Stimulated activated CD8-positive, alpha-beta memory T cell treated with anti-CD3 and anti-CD28 coated beads, Interleukin-12 subunit alpha, Interleukin-12 subunit beta, amount 100 ng/mL, for 1 hour (primary cell): ENCODE measurements at regions not wholly inside any gene's neighbourhood (a gene's known extent, or its start where the extent isn't known, plus 50 kb on each side); places are given as distances from the start of the nearest gene placed in this dataset.

Experiments
- DNase-seq: peaks from one replicate; pipeline ENCODE4 v3.0.0-alpha.2; 2020; ENCODE audit warnings: low read depth

DNA sequence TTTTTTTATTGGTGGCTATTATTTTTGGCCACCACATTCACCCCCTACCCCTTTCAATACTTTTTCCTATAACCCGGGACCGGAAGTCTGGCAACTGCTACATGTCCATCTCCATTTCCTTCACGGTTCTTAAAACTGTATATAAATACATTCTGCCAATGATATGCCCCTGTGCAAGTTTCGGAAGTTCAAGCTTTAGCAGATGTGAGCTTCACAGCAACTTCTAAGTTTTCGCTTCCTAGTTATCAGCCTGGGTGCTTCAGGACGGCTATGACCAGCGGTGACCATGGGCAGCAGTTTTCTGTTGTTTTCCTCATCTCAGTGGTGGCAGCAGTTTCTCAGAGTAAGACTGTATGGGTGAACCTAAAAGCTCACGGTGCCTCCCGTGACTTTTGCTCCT is 153.5 kb upstream of the NFE2L3 start:
- no peak for DNase-seq

DNA sequence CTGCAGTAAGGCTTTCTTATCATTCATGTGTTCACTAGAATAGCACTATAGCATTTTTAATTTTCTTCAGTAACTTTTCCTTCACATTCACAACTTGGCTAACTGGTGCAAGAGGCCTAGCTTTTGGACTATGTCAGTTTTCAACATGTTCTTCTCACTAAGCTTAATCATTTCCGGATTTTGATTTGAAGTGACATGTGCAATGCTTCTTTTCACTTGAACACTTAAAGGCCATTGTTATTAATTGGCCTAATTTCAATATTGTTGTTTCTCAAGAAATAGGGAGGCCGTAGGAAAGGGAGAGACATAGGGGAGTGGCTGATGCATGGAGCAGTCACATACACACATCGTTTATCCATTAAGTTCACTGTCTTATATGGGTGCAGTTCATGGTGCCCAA is 151.2 kb upstream of the NFE2L3 start:
- no peak for DNase-seq

DNA sequence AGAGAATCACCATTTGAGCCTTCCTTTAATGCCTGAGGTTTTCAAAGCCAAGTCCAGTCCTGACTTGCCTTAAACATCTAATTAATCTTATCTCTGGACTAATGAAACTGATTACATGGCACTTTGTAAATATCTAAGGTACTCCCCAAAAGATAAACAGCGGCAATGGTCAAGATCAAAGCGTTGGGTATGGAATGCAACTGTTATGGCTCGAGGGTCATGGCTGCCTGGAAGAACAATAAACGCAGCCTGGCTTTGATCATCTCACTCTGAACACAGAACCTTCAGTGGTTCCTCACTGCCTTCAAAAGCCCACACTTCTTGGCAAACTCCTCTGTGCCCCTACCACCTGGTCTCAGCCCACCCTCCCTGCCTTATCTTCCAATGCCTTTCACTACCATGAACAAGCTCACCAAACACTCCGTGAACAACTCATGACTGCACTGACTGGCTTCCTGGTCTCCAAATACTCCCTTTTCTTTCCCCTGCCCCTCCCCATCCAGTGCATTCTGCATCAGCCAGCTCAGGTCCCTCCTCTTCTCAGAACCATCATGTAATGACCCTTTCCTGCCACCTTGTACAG is 150.2 kb upstream of the NFE2L3 start:
- DNase-seq, result no peak

DNA sequence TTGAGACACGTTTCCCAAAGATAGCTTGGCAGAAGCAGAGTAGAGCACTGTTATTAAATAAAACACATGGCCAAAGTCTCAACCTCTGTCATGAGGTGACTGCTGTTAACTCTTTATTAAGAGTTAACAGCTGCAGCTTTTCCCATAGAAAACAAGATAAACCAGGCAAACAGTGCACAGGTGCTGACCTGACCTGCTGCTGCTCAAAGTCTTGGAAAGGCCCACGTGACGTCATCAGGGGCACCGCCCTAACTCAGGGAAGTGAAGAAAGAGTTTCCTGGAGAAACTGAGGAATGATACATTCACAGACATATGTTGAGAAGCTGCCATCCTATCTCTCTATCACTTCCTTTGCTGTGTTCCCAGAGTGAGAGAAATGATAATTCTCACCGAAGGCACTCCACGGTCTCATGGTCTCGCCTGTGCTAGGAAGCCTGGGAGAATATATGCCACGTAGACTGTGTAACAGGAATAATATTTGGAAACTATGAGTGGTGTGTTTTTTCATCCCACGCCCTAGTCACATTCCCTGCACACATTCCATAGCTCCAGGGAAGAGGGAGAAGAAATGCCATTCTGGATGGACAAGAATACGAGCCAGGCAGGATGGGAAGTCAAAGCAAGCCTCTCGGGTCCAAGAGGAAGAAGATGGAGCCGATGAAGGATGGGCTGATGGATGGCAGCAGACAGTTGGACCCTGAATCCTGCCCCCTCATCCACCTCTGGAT is 146.2 kb upstream of the NFE2L3 start:
- no peak for DNase-seq

DNA sequence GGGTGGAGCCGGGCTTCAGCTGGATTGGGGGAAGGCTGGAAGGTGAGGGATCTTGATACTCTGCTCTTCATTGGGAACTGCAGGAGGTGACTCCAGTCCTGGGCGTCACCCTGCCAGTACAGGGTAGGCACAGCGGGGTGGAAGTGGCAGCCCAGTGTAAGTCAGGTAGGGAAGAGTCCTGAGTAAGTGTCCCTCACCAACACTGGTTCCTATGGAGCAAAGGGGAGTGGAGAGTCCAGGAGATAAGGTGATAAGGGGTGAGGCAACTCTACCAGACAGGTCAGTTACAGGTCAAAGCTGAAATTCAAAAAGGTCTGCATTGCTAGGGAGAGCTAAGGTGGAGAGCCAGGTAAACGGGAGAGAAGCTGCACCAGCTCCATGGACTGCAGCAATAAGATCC is 145.6 kb upstream of the NFE2L3 start:
- DNase-seq, result no peak

DNA sequence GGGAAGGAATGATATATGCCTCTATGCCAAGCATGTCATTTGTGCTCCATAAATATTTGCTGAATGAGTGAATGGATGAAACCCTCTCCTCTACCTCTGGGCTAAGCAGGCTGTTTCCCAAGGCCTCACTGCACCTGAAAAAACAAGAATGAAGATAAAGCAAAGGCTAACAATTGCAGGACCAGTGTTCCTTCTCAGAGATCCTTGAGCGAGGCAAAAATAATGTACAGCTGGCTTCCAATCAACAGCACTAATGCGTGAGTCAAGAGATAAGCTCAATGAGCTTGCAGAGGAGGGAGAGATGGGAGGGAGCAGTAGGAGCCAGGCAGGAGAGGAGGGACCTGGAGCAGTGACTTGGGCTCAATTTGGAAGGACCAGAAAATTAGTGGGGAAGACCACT is 144.5 kb upstream of the NFE2L3 start:
- DNase-seq, result no peak

DNA sequence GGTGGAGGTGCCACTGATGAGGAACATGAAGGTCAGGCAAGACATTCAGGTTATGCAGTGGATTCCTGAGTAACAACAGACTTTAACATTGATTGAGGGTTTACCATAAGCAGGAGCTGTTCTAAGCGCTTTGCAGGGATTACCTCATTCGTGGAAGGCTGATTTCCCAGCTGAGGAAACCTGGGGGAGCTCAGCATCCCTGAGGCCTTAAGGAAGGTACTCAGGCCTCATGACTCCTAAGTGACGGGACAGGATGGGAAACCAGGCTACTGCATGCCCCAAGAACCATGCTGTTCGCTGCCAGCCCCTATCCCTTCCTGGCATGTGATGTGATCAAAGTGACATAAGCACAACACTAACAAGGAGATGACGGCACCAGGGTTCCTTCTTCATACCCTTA is 143.6 kb upstream of the NFE2L3 start:
- DNase-seq, result no peak

DNA sequence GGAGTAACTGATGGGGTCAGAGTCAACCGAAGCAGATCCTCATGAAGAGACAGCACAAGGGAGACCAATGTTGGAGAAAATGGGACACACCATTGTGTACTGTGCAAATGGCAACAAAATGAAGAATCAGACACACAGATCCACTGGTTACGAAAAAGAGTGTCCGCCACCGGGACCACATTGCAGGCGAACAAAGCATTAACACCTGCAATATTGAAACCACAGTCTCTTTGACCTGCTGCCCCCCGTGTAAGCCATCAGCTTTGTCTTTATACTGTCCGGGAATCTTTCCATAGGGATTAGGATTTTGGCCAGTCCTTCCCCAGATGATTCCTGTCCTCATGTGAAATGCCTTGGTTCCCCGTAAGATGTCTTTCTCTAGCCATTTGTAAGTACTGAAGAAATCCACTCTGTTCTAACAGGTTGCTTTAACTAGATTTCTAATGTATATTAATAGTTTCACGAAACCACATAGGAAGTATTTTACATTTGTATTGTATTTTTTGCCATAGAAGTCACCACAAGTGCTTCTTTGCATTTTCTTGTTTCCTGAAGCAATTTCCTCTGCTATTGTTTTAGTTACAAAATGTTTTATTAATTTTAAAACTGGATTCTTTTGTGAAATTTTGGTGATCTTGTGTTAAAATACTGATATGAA is 140.8 kb upstream of the NFE2L3 start:
- no peak for DNase-seq

DNA sequence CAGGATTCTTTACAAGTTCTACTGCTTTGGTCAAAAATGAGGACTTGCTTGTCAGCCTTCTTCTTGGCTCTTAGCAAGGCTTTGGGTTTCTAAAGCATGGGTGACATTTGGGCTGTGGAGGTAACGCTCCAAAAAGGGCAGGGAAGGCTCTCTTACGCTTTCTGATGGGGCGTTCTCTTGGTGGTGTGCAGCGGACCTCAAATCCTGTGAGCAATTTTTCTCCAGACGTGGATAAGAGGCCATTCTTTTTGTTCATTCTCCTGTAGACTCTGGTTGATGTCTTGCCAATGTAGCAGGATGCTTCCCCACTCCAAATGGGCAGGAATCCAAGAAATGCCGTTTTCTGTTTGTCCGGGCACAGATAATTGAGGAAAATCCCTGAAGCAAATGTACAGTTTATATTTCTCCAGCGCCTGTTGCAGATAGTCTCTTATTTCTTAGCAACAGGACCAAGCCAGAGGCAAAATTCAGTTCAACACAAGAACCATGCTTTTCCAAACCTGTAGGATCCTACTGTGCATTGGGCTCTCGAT is 138.4 kb upstream of the NFE2L3 start:
- no peak for DNase-seq

DNA sequence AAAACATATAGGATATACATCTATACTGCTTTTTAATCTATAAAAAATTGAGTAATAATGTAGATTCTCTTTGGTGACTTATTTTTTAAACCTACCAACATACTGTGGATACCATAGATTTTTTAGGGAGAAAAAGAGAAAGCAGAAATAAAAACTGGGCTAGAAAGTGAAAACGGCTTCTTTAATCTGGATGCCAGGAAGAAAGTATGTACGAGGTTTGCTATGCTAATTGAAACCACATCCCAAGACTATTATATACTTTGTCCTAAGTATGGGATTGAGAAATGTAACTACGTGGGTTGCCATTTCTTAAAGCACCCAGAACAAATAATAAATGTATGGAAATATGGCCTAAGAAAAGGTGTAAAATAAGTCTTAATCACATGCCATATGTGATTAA is 129.0 kb upstream of the NFE2L3 start:
- DNase-seq, result no peak

DNA sequence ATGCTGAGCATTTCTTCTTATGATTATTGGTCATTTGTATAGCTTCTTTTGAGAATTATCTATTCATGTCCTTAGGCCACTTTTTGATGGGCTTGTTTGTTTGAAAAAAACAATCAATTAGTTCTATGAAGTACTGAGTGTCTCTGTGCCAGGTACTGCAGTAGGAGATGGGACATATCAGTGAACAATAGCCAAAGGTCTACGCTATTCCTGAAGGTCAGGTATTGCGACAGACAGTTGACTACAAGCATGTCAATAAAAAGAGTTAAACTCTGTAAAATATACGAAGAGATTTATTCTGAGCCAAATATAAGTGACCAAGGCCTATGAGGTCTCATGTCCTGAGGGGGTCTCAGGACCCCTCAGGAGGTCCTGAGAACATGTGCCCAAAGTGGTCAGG is 122.1 kb upstream of the NFE2L3 start:
- DNase-seq, result no peak

DNA sequence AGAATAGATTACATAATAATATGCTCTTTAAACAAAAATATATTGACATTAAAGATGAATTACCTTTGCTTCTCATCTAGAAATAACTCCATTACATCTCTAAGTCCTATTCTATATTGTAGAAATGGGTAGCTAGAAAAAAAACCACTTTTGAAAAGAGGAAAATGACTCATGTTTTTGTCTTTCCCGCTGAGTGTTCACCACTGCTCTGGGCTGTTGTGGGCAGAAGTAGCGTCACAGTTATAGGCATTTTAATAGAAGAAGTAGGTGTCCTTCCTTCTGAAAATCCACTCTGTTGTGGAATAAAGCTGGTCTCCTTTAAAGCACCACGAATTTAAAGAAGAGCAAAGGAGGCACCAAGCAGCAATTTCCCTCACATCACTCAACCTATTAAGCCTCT is 117.6 kb upstream of the NFE2L3 start:
- DNase-seq, result no peak

DNA sequence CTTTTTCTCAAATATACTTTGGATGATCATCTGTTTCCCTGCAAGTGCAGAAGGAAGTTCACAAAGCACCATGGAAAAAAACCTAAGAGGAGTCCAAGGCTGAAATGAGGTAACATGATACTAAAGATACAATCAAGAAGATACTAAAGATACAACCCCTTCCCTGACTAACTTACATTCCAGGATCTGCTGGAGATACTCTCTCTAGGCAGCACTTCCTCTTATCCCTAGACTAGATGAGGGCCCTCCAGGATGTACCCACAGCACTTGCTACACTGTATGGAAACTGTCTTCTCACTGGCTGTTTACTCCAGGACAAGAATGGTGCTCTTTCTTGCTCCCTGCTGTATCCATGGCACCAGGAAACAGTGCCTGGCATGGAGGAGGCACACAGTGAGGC is 116.4 kb upstream of the NFE2L3 start:
- DNase-seq, result no peak

DNA sequence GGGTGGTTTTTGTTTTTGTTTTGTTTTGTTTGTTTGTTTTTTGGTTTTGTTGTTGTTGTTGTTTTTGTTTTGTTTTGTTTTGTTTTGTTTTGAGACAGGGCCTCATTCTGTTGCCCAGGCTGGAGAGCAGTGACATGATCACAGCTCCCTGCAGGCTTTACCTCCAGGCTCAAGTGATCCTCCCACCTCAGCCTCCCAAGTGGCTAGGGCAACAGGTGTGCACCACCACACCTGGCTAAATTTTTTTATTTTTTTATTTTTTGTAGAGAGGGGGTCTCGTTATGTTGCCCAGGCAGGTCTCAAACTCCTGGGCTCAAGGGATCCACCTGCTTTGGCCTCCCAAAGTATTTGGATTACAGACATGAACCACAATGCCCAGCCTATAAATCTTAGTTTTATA is 115.9 kb upstream of the NFE2L3 start:
- DNase-seq, result no peak

DNA sequence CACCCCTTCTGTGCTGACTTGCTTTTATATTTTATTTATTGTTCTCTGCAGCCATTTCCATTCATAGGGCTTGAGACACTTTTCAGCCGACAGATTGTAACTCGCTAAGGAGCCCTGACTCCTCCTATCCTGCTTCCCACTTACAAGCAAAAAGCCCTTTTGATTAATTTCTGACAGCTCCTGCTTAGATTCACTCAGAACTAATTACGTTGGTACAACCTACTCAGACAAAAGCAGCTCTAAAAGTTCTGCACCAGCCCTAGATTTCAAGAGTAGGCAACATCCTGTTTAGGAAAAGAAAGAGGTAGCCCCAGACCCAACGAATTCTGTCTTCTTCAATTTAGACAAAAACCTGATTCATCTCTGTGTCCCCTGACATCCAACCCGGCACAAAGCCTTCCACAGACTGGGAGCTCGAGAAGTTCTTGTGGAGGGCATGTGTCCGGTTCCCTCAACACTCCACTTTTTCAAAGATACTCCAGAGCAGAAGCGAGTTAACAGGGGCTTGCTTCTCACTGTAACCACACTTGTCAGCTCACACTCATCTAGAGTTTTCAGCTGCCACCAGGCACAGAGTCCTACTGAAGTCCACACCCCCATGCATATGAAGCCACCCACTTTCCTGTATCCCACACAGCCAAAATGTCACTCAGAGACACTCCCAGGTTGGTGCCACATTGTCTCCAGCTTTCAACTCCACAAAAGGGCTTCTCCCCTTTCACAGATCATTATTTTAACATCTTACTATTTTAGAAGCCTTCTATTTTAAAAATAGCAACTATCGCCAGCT is 113.6 kb upstream of the NFE2L3 start:
- no peak for DNase-seq

DNA sequence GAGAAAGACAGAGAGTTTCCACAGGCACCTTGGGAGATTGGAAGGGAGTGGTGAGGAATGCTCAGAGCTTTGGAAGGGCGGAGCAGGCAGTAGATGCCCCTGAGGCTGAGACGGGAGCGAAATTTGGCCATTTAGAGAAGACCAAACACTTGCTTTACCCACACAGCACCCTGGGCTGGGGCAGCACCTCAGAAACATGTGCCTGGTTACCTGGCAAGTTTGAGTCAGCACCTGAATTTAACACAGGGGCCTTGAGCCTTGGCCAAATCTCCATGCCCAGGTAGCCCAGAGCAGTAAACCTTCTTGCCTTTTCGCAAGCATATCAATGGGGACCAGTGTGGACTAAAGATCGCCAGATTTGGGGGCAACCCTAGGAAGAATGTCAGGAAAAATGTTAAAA is 111.9 kb upstream of the NFE2L3 start:
- no peak for DNase-seq

DNA sequence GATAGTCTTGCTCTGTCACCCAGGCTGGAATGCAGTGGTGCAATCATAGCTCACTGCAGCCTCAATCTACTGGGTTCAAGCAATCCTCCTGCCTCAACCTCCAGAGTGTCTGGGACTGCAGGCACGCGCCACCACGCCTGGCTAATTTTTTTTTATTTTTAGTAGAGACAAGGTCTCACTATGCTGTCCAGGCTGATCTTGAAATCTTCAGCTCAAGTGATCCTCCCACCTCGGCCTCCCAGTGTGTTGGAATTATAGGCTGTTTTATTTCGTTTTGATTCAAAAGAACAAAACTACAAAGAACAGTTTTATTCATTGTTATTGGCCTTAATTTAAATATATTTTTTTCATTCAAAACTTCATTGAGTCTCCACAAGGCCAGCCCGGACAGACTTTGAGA is 109.8 kb upstream of the NFE2L3 start:
- no peak for DNase-seq

DNA sequence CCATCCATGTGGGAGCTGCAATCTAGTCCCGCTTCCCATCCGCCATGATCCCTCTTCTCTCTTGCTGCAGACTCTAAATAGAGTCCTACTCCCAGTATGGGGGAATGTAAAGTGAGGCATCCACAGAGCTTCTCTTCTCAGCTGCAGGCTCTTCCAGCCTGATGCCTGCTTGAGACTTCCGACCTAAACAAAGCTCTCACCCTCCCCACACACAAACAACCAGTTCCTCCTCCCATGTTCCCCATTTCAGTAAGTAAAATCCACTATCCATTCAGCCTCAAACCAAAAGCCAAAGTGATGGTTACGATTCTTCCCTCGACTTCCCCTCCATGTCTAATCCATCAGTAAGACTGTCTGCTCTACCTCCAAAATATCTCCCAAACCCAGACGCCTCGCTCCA is 108.2 kb upstream of the NFE2L3 start:
- no peak for DNase-seq

DNA sequence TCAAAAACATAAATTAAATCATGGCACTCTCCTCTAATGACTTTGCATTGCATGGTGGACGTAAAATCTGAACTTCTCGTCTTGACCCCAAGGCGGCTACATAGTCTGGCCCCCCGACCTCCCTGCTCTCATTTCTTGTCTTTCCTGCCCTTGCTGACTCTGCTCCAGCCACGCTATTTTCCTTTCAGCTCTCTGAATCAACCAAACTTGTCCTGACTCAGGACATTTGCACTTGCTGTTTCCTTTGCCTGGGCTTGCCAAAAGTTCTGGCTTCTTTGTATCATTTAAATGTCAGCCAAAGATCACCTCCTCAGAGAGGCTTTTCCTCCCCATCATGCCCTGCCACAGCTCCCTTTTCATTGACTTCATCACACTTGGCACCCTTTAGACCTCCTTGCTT is 107.7 kb upstream of the NFE2L3 start:
- no peak for DNase-seq

DNA sequence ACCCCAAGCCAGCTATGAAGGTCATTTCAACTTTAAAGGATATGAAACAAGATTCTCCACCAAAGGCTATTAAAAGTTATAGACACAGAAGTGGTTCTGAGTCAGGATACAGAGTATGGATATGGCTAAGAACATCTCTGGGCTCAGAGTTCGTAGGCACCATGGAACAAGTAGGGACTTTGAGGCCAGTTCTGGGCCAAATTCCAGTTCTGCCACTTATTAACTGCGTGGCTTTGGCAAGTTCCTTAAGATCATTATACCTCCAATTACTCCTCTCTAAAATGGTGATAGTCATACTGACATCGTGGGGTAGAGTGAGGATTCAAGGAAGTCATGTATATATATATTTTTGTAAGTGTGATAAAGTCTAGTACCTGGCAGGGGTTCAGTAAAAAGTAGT is 105.8 kb upstream of the NFE2L3 start:
- DNase-seq, result no peak

DNA sequence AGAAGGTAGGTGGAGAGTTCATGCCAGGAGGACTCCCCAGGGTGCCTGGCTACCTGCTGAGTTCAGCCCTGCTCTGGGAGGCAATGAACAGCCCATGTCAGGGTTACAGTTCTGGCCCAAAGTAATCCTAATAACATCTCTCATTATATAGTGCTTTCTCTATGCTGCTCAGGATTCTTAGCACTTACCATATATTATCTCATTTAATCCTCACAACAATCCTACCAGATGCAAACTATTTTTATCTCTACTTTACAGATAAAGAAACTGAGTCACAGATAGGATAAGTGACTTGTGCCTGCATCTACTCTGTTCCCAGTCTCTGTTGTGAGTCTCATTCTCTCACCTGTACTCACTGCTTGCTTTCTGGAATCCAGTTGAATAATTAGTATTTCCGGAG is 105.1 kb upstream of the NFE2L3 start:
- no peak for DNase-seq

DNA sequence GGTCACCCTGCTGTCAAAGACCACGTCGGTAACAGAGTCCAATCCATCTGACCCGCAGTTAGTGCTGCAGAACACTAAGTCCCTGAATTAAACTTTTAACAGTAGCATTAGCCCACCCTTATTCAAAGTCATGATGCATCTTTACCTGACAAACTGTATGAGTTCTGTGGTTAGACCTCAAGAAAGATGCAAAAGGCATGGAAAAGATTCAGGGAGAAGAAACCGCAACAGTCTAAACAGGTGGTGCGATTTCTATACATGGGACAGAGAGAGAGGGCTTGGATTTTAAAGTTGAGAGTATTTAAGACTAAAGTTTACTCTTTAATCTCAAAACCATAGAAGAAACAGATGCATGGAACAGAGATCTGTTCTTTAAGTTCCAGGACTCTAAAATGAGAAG is 103.3 kb upstream of the NFE2L3 start:
- no peak for DNase-seq

DNA sequence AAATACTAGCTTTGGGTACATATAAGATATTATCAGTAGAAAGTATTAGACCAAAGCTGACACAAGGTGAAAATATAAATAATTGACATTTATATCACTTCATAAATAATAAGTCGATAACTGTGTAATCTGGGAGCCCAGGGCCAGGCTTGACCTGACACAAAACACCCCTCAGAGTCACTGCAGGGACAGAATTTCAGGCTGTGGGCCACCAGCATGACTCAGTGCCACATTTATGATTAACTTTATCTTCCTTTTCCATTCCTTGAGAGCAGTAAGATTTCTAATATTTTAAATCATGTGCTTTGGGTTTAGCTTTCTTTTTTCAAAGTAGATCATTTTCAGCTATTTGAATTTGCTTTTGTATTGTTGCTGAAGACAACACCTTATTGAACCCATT is 102.9 kb upstream of the NFE2L3 start:
- DNase-seq, result no peak
